OCI-LY1 (cell line): ENCODE measurements at regions not wholly inside any gene's neighbourhood (a gene's known extent, or its start where the extent isn't known, plus 50 kb on each side); places are given as distances from the start of the nearest gene placed in this dataset.

ENCODE experiments used
- H2AFZ ChIP-seq: fragments of 200-600 bp; sonication (generic), shearing (Covaris generic); 2 replicates; pipeline ENCODE4 v1.6.0; 2014; ENCODE audit warnings: antibody characterized with exemption, mild to moderate bottlenecking, low read length
- H3F3A ChIP-seq: fragments of 200-600 bp; sonication (generic), shearing (Covaris generic); 2 replicates; pipeline ENCODE4 v1.6.0; 2014; ENCODE audit warnings: mild to moderate bottlenecking, antibody characterized with exemption, low read length, moderate library complexity; ENCODE audit not compliant: insufficient read depth
- H3K27ac ChIP-seq: fragments of 200-600 bp; sonication (generic); 2 replicates; pipeline ENCODE4 v1.5.1; 2014; ENCODE audit warnings: low read length, mixed run types, mild to moderate bottlenecking, low read depth; ENCODE audit not compliant: poor library complexity, severe bottlenecking
- H3K27me3 ChIP-seq: fragments of 200-600 bp; sonication (generic); 2 replicates; pipeline ENCODE4 v1.6.0; 2014; ENCODE audit warnings: antibody characterized with exemption, mild to moderate bottlenecking, low read length, moderate library complexity; ENCODE audit not compliant: insufficient read depth
- H3K36me3 ChIP-seq: fragments of 200-600 bp; sonication (generic); 2 replicates; pipeline ENCODE4 v1.6.1; 2014; ENCODE audit warnings: mild to moderate bottlenecking, antibody characterized with exemption, low read length, moderate library complexity, mixed read lengths; ENCODE audit not compliant: insufficient read depth
- H3K4me1 ChIP-seq: fragments of 200-600 bp; sonication (generic); 2 replicates; pipeline ENCODE4 v1.5.1; 2014; ENCODE audit warnings: mild to moderate bottlenecking, low read length, moderate library complexity; ENCODE audit not compliant: insufficient read depth, severe bottlenecking
- H3K4me2 ChIP-seq: fragments of 200-600 bp; sonication (generic), shearing (Covaris generic); 2 replicates; pipeline ENCODE4 v1.6.1; 2014; ENCODE audit warnings: low read length
- H3K4me3 ChIP-seq: fragments of 200-600 bp; sonication (generic); 2 replicates; pipeline ENCODE4 v1.5.1; 2014; ENCODE audit warnings: low read length, low read depth, mild to moderate bottlenecking, mixed read lengths; ENCODE audit not compliant: poor library complexity, severe bottlenecking
- H3K79me2 ChIP-seq: fragments of 200-600 bp; shearing (Covaris generic); 2 replicates; pipeline ENCODE4 v1.6.1; 2016; ENCODE audit warnings: mixed run types, low read length, mixed read lengths; ENCODE audit not compliant: insufficient read depth
- H3K9ac ChIP-seq: fragments of 200-600 bp; sonication (generic), shearing (Covaris generic); 2 replicates; pipeline ENCODE4 v1.6.1; 2014; ENCODE audit warnings: mild to moderate bottlenecking, low read length, mixed read lengths
- H3K9me2 ChIP-seq: fragments of 200-600 bp; sonication (generic), shearing (Covaris generic); 2 replicates; pipeline ENCODE4 v1.6.1; 2014; ENCODE audit warnings: low read depth, mild to moderate bottlenecking, low read length, mixed read lengths
- H3K9me3 ChIP-seq: fragments of 200-600 bp; shearing (Covaris generic); 2 replicates; pipeline ENCODE4 v1.6.1; 2014; ENCODE audit warnings: low read length, mixed read lengths
- H4K20me1 ChIP-seq: fragments of 200-600 bp; sonication (generic), shearing (Covaris generic); 2 replicates; pipeline ENCODE4 v1.6.0; 2016; ENCODE audit warnings: mild to moderate bottlenecking, low read length; ENCODE audit not compliant: insufficient read depth
- CTCF ChIP-seq: fragments of 200-600 bp; sonication (generic), shearing (Covaris generic); IDR thresholded peaks from 2 replicates; pipeline ENCODE4 v1.5.1; 2017; ENCODE audit warnings: mild to moderate bottlenecking, antibody characterized with exemption, low read length, moderate library complexity, mixed read lengths
- EZH2 ChIP-seq: fragments of 200-600 bp; sonication (generic), shearing (Covaris generic); IDR thresholded peaks from 2 replicates; pipeline ENCODE4 v1.8.0; 2017; ENCODE audit warnings: borderline replicate concordance, mixed run types, mild to moderate bottlenecking, antibody characterized with exemption, low read length, moderate library complexity, mixed read lengths

GRCh38 chr2:22842205-22842869, 542.6 kb upstream of the KLHL29 start:
- no peaks in the 10 kb centered on the region for H4K20me1 ChIP-seq
- no peak for TF ChIP-seq EZH2
- TF ChIP-seq CTCF = no peak
- no peak overlapping the region for H3K4me3 ChIP-seq
- no peaks in the 10 kb centered on the region for H3K4me1 ChIP-seq
- H3F3A ChIP-seq = no peaks in the 10 kb centered on the region
- no peaks in the 10 kb centered on the region for H3K79me2 ChIP-seq
- H2AFZ ChIP-seq = no peak overlapping the region
- H3K36me3 ChIP-seq = no peaks in the 10 kb centered on the region
- H3K9me2 ChIP-seq = no peaks in the 10 kb centered on the region
- no peak overlapping the region for H3K4me2 ChIP-seq
- H3K27ac ChIP-seq = no peak overlapping the region
- H3K9ac ChIP-seq = no peak overlapping the region
- H3K27me3 ChIP-seq = no peaks in the 10 kb centered on the region
- H3K9me3 ChIP-seq = no peaks in the 10 kb centered on the region

- Histone ChIP-seq H3K4me1 (no peaks in the 10 kb centered on the region), H3K27ac (no peak overlapping the region), H3F3A (no peaks in the 10 kb centered on the region), H3K27me3 (no peaks in the 10 kb centered on the region), H3K9me3 (no peaks in the 10 kb centered on the region), H3K79me2 (no peaks in the 10 kb centered on the region), H3K4me2 (no peak overlapping the region), H2AFZ (no peak overlapping the region), H3K9ac (no peak overlapping the region), H3K9me2 (no peaks in the 10 kb centered on the region), H3K4me3 (no peak overlapping the region), H4K20me1 (no peaks in the 10 kb centered on the region), H3K36me3 (no peaks in the 10 kb centered on the region)
- TF ChIP-seq CTCF = no peak
- no peak for TF ChIP-seq EZH2
These were observed 541.0 kb upstream of the KLHL29 start for GRCh38 chr2:22843919-22844537.

DNA sequence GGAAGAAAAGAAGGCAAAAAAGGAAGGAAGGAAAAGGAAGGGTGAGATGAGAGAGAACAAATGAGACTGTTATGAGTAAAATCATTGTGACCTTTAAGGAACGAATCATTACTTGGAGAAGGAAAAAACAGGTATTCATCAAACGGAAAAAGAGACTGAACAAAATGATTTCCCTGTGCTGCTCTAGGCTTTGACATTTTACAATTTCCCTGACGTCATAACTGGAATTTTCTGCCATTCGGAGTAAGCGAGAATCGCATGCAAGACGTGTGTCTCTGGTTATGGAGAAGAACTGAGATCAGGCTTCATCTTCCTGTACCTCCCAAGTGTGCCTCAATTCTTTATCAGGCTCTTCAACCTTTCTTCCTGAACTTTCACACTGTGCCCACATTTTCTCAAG, 534.7 kb upstream of the KLHL29 start:
- Histone ChIP-seq H3K9me3 (no peaks in the 10 kb centered on the region), H3K9me2 (no peaks in the 10 kb centered on the region), H4K20me1 (no peaks in the 10 kb centered on the region), H3K9ac (no peak overlapping the region), H2AFZ (no peak overlapping the region), H3K27ac (no peak overlapping the region), H3K4me2 (no peak overlapping the region), H3K27me3 (no peaks in the 10 kb centered on the region), H3K4me3 (no peak overlapping the region), H3F3A (no peaks in the 10 kb centered on the region), H3K36me3 (no peaks in the 10 kb centered on the region), H3K4me1 (no peaks in the 10 kb centered on the region), H3K79me2 (no peaks in the 10 kb centered on the region)
- TF ChIP-seq EZH2 (no peak), CTCF (no peak)
